22Rv1 (cell line): ENCODE measurements at regions not wholly inside any gene's neighbourhood (a gene's known extent, or its start where the extent isn't known, plus 50 kb on each side); places are given as distances from the start of the nearest gene placed in this dataset.

Experiments
- H3K27ac ChIP-seq: fragments of 450-650 bp; 2 replicates; pipeline ENCODE4 v1.5.1; 2017
- ZFX ChIP-seq: fragments of 450-650 bp; IDR thresholded peaks from 2 replicates; pipeline ENCODE4 v1.6.1; 2017; ENCODE audit warnings: antibody characterized with exemption, borderline replicate concordance
- TF ChIP-seq, protein P1 (sequence below): fragments of 450-650 bp; IDR thresholded peaks from 2 replicates; pipeline ENCODE4 v1.5.1; 2017; ENCODE audit warnings: mild to moderate bottlenecking

DNA sequence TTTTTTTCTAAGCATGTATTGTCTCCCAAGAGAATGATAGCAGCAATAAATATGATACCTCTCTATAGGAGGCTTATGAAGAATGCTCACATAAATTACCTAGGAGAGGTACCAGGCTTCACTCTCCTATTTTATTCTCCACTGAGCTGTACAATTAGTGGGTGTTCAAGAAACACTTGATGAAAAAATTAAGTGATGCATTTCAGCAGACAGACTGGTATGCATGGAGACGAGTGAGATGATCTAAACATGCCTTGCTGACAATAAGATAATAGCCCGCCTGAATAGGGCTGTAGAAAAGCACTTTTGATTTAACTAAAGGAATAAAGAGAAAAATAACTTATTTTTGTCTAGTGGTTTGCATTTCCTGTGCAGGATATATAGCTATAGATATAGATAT lies 1449.7 kb downstream of the GATA3 start:
- no peak for TF ChIP-seq ZFX
- TF ChIP-seq, protein P1, sequence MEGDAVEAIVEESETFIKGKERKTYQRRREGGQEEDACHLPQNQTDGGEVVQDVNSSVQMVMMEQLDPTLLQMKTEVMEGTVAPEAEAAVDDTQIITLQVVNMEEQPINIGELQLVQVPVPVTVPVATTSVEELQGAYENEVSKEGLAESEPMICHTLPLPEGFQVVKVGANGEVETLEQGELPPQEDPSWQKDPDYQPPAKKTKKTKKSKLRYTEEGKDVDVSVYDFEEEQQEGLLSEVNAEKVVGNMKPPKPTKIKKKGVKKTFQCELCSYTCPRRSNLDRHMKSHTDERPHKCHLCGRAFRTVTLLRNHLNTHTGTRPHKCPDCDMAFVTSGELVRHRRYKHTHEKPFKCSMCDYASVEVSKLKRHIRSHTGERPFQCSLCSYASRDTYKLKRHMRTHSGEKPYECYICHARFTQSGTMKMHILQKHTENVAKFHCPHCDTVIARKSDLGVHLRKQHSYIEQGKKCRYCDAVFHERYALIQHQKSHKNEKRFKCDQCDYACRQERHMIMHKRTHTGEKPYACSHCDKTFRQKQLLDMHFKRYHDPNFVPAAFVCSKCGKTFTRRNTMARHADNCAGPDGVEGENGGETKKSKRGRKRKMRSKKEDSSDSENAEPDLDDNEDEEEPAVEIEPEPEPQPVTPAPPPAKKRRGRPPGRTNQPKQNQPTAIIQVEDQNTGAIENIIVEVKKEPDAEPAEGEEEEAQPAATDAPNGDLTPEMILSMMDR = no peak
- no peak overlapping the region for H3K27ac ChIP-seq

DNA sequence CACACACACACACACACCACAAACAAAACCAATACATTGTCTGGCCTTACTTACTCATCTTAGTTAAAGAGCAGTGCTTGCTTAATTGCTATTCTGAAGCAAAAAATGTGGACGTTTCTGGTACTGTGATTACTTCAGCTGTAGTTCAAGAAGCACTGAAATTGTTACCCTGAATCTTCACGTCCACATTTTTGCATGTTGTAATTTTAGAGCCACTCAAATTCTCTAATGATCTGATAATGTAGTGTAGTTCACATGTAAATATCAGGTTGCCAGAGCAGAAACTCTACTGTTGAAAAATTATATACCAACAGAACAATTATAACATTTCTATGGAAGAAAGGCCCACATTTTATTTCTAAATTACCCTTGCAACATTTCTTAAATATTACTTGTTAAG lies 1451.1 kb downstream of the GATA3 start:
- no peak for TF ChIP-seq ZFX
- TF ChIP-seq, protein P1 = no peak
- no peak overlapping the region for H3K27ac ChIP-seq

DNA sequence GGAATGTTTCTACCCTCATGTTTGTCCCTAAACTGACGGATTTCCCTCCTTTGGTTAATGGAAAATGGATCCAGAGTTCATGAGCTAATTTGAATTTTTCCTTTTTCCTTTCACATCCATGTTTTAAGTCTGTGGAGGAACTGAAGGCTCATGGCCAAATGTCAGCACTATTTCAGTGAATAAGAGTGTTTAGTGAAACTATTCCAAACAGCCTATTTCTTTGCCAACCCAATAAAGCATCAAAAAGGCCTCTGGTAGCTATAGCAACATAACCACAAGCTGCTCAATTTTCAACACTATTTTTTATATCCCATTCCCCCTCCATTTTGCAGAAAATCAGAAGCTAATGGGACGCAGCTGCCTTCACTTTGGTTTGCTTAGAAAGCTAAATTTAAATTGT lies 1454.1 kb downstream of the GATA3 start:
- no peak overlapping the region for H3K27ac ChIP-seq
- TF ChIP-seq, protein P1 = no peak
- no peak for TF ChIP-seq ZFX

DNA sequence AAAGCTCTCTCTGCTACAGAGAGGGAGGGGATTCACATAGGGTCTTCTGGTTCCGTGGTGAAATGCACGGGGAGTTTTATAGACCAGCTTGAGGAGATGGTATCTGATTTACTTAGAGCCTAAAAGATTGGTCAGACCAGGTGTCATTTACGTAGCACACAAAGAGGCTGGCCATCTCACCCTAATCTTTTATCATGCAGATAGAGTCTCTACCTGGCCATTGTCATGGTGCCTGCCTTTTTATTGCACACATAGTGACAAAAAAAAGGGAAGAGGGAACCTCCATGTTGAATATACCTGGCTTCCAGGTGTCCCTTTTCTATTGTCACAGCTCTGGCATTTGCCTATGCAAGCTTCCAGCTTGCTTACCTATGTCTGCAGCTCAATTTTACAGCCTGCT lies 1456.1 kb downstream of the GATA3 start:
- TF ChIP-seq, protein P1 = no peak
- no peak for TF ChIP-seq ZFX
- no peak overlapping the region for H3K27ac ChIP-seq

DNA sequence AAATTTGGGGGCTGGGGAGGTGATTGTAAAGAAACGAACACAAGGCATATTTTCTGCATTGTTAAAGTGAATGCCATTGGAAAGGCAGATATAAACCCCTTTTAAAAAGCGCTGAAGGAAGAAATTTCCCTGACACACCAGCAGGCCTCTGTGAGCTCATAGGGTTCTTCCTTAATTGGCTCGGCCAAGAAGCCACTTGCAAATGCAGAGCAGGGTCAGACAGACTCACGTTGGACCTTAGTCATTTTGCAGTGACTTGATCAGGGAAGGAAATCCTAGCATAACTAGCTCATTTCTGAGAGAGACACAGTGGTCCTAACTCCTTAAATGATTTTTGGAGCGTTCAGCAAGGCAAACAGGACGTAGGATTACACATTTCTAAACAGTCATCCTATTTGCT lies 1461.4 kb downstream of the GATA3 start:
- TF ChIP-seq, protein P1 = no peak
- TF ChIP-seq ZFX = no peak
- H3K27ac ChIP-seq = no peak overlapping the region

DNA sequence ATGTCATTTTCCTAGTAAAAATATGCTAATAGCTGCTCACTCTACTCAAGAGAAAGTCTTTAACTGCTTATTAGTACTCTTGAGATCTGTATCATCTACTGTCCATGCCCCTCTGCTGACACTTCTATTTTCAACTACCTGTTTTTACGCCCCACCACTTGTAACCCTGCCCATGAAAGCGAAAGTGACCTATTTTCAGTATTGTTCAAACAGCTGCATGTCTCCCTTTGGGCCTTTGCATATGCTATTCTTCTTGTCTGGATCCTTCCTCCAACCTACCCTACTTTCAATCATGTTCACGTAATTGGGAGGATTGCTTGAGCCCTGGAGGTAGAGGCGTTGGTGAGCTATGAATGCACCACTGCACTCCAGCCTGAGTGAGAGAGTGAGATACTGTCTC lies 1481.3 kb downstream of the GATA3 start:
- no peak overlapping the region for H3K27ac ChIP-seq
- TF ChIP-seq, protein P1 = no peak
- TF ChIP-seq ZFX = no peak

DNA sequence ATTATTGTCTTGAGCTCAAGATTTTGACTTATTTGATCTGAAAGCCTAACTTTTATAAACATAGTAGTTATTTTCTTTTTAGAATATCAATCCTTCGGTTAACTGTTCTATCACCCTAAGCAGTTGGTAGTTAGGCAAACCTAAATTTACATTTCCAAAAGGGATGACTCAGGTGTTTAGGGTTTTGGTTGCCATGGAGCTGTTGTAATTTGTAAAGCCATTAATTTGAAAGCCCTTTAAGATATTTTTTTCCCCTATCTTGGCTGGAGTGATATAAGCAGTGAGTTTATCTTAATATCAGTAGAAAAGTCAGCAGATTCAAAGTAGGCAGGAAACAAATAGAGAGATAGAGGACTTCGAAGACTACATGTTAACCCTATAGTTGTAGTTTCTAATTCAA lies 1472.6 kb upstream of the CELF2 start:
- H3K27ac ChIP-seq = no peak overlapping the region
- TF ChIP-seq ZFX = no peak
- TF ChIP-seq, protein P1 = no peak
